HepG2 (cell line): ENCODE measurements at regions not wholly inside any gene's neighbourhood (a gene's known extent, or its start where the extent isn't known, plus 50 kb on each side); places are given as distances from the start of the nearest gene placed in this dataset.

Experiments
- ATAC-seq: fragments of 200-7000 bp; cut with Tn5 transposase; 3 replicates; pipeline ENCODE4 v1.9.1; 2020; ENCODE audit warnings: mild to moderate bottlenecking, moderate library complexity
- BruUV-seq: library from RNA; stranded (reverse); fragments of 400-500 nt; replicated peaks from 2 replicates; lab custom pipeline; 2021; lab: Mats Ljungman, UMichigan
- CTCF ChIA-PET: fragments of 300-600 bp; formaldehyde crosslinking; extraction: SDS; loops from one replicate; lab custom pipeline; 2021; ENCODE audit warnings: low total read pairs, inconsistent platforms, low intra/inter-chr PET ratio; lab: Yijun Ruan, JAX
- POLR2A ChIA-PET: fragments of 350-600 bp; sonication (Branson Sonifier 250); formaldehyde crosslinking; loops from one replicate; lab custom pipeline; 2020; ENCODE audit warnings: antibody characterized with exemption, inconsistent platforms; lab: Yijun Ruan, JAX
- DNase-seq: peaks from one replicate; pipeline ENCODE4 v3.0.0-alpha.2; 2015; ENCODE audit warnings: low spot score
- FAIRE-seq: peaks from 3 replicates; lab custom pipeline; 2011; peaks lifted over from hg19 to GRCh38; lab: Jason Lieb, UNC
- H2AFZ ChIP-seq: one replicate; pipeline ENCODE4 v1.6.1; 2011; ENCODE audit warnings: low read length, inconsistent platforms
- H3K27ac ChIP-seq: fragments of 300-600 bp; 3 replicates; pipeline ENCODE4 v1.8.0; 2011; ENCODE audit warnings: mixed run types, mild to moderate bottlenecking, mixed read lengths, low read length, inconsistent platforms; ENCODE audit not compliant: insufficient read depth; ENCODE audit errors: extremely low read length
- H3K27me3 ChIP-seq, 2 experiments: fragments of 200-600 bp in 1 of 2; 2 replicates in 1 of 2; 3 replicates in 1 of 2; pipeline versions ENCODE4 v1.6.0 to v1.8.0; 2011; ENCODE audit warnings: low read length in 2 of 2, mild to moderate bottlenecking in 2 of 2, moderate library complexity in 2 of 2, inconsistent platforms in 1 of 2; ENCODE audit not compliant: insufficient read depth in 2 of 2, control insufficient read depth in 1 of 2
- H3K36me3 ChIP-seq, 2 experiments: fragments of 200-600 bp in 1 of 2; replicated peaks in 1 of 2; 2 replicates in 1 of 2; 3 replicates in 1 of 2; pipeline versions ENCODE4 v1.5.1 to v1.8.0; 2011; ENCODE audit warnings: low read length in 2 of 2, inconsistent platforms in 1 of 2; ENCODE audit not compliant: insufficient read depth in 2 of 2, control insufficient read depth in 1 of 2
- H3K4me1 ChIP-seq: 2 replicates; pipeline ENCODE4 v1.5.1; 2012; ENCODE audit warnings: low read length, inconsistent platforms; ENCODE audit not compliant: insufficient read depth
- H3K4me2 ChIP-seq: 2 replicates; pipeline ENCODE4 v1.6.0; 2011; ENCODE audit warnings: low read depth, low read length, inconsistent platforms
- H3K4me3 ChIP-seq, 3 experiments: fragments of 200-600 bp in 1 of 3; sonication (generic), shearing (Covaris generic) in 1 of 3; replicated peaks in 1 of 3; 2 replicates each; pipeline ENCODE4 v1.5.1; 2011 to 2016; ENCODE audit warnings: low read length in 3 of 3, inconsistent platforms in 2 of 3, low read depth in 2 of 3, mild to moderate bottlenecking in 2 of 3, control low read depth in 1 of 3, mixed read lengths in 1 of 3; ENCODE audit not compliant: insufficient read depth in 1 of 3
- H3K79me2 ChIP-seq: one replicate; pipeline ENCODE4 v1.6.1; 2011; ENCODE audit warnings: low read length, inconsistent platforms; ENCODE audit not compliant: insufficient read depth
- H3K9ac ChIP-seq: 2 replicates; pipeline ENCODE4 v1.6.0; 2011; ENCODE audit warnings: mild to moderate bottlenecking, low read depth, low read length, inconsistent platforms; ENCODE audit not compliant: insufficient read depth
- H3K9me3 ChIP-seq: 2 replicates; pipeline ENCODE4 v1.5.1; 2012; ENCODE audit warnings: mild to moderate bottlenecking, low read length
- H4K20me1 ChIP-seq: 2 replicates; pipeline ENCODE4 v1.6.0; 2011; ENCODE audit warnings: inconsistent platforms, mild to moderate bottlenecking, low read length, moderate library complexity; ENCODE audit not compliant: insufficient read depth
- DMTF1 ChIP-seq: sonication (generic); formaldehyde crosslinking; IDR thresholded peaks from 2 replicates; pipeline ENCODE4 v1.4.0; 2020; ENCODE audit warnings: mild to moderate bottlenecking, missing genetic modification reagents
- GZF1 ChIP-seq: sonication (generic); formaldehyde crosslinking; IDR thresholded peaks from 2 replicates; pipeline ENCODE4 v1.5.1; 2020; ENCODE audit warnings: mild to moderate bottlenecking, missing genetic modification reagents
- HNF4G ChIP-seq, 2 experiments: sonication (generic) in 1 of 2; formaldehyde crosslinking in 1 of 2; IDR thresholded peaks; 2 replicates each; pipeline versions ENCODE4 v1.4.0 to v1.6.1; 2011 to 2020; ENCODE audit warnings: borderline replicate concordance in 2 of 2, low read depth in 2 of 2, mild to moderate bottlenecking in 2 of 2, low read length in 1 of 2, missing genetic modification reagents in 1 of 2, moderate library complexity in 1 of 2
- ONECUT2 ChIP-seq: sonication (generic); formaldehyde crosslinking; IDR thresholded peaks from 2 replicates; pipeline ENCODE4 v1.4.0; 2020; ENCODE audit warnings: missing genetic modification reagents
- SNAPC4 ChIP-seq: sonication (generic); formaldehyde crosslinking; IDR thresholded peaks from 2 replicates; pipeline ENCODE4 v1.4.0; 2020; ENCODE audit warnings: mild to moderate bottlenecking, missing genetic modification reagents
- ZBTB46 ChIP-seq: sonication (generic); formaldehyde crosslinking; IDR thresholded peaks from 2 replicates; pipeline ENCODE4 v1.4.0; 2020; ENCODE audit warnings: mild to moderate bottlenecking, missing genetic modification reagents, borderline replicate concordance
- ZNF30 ChIP-seq: sonication (generic); formaldehyde crosslinking; IDR thresholded peaks from 2 replicates; pipeline ENCODE4 v1.5.0; 2020; ENCODE audit warnings: mild to moderate bottlenecking, missing genetic modification reagents
- ZNF564 ChIP-seq: sonication (generic); formaldehyde crosslinking; IDR thresholded peaks from 2 replicates; pipeline ENCODE4 v1.8.1; 2023; ENCODE audit warnings: mild to moderate bottlenecking, missing genetic modification reagents
- WGBS: methylation state at CpG from one replicate; pipeline ENCODE4 v1.1.6; 2017; ENCODE audit warnings: low lambda C conversion rate; 5-methylcytosine and 5-hydroxymethylcytosine counted together
- in situ Hi-C: cut with HindIII; loops from 2 replicates; pipeline ENCODE4 v1.10.0; 2017; ENCODE audit warnings: low pct_unique_long_range_greater_than_20kb; ENCODE audit not compliant: extremely low pct_ligation_motif_present
- intact Hi-C: fragments of 100-400 bp; cut with micrococcal nuclease; formaldehyde crosslinking; loops from one replicate; pipeline ENCODE4 v1.10.0; 2022; ENCODE audit not compliant: unreplicated experiment

- H3K4me2 ChIP-seq = no peak overlapping the region
- WGBS = 27% methylated on average over 5 of the region's 5 CpGs
- no peaks in the 10 kb centered on the region for H3K9me3 ChIP-seq
- CTCF ChIA-PET = no interaction called here
- peaks cover 17% of the 10 kb centered on the region for H3K4me1 ChIP-seq
- no peak overlapping the region for H3K27ac ChIP-seq
- DNase-seq = no peak
- H3K9ac ChIP-seq = no peak overlapping the region
- H3K4me3 ChIP-seq = no peak overlapping the region
- in situ Hi-C loops = no loop called here
- no peaks in the 10 kb centered on the region for H4K20me1 ChIP-seq
- FAIRE-seq = no peak
- ATAC-seq = no peak
- no TSS peak for BruUV-seq
- TF ChIP-seq HNF4G (IDR thresholded peaks at IDR 0.05; ENCODE audit: borderline replicate concordance, low read depth, low read length) (no peak), HNF4G (CRISPR knock-in tag; IDR thresholded peaks at IDR 0.05; ENCODE audit: borderline replicate concordance, low read depth) (no peak), ZNF564 (CRISPR knock-in tag) (no peak), GZF1 (CRISPR knock-in tag) (no peak), ZBTB46 (CRISPR knock-in tag) (no peak), ONECUT2 (CRISPR knock-in tag) (no peak), DMTF1 (no peak), SNAPC4 (no peak), ZNF30 (CRISPR knock-in tag) (no peak)
- no peak overlapping the region for H2AFZ ChIP-seq
- POLR2A ChIA-PET = no interaction called here
- H3K36me3 ChIP-seq = no peaks in the 10 kb centered on the region
- intact Hi-C loops = no loop called here
- no peaks in the 10 kb centered on the region for H3K79me2 ChIP-seq
- no peaks in the 10 kb centered on the region for H3K27me3 ChIP-seq
These were observed 375.3 kb upstream of the KITLG start for GRCh38 chr12:88955531-88955930.
